H9 (cell line): ENCODE measurements at regions not wholly inside any gene's neighbourhood (a gene's known extent, or its start where the extent isn't known, plus 50 kb on each side); places are given as distances from the start of the nearest gene placed in this dataset.

Experiments
- DNase-seq: peaks from one replicate; pipeline ENCODE4 v3.0.0-alpha.2; 2017
- H2AFZ ChIP-seq: one replicate; pipeline ENCODE4 v1.6.1; 2013; ENCODE audit warnings: mild to moderate bottlenecking, low read length, control low read depth, moderate library complexity
- H2AK5ac ChIP-seq: 2 replicates; pipeline ENCODE4 v1.6.1; 2013; ENCODE audit warnings: low read length, control low read depth, mixed read lengths; ENCODE audit not compliant: insufficient read length
- H2BK120ac ChIP-seq: one replicate; pipeline ENCODE4 v1.6.1; 2013; ENCODE audit warnings: low read depth, mild to moderate bottlenecking, low read length, control low read depth, inconsistent platforms; ENCODE audit not compliant: poor library complexity, severe bottlenecking
- H2BK12ac ChIP-seq: 2 replicates; pipeline ENCODE4 v1.6.1; 2013; ENCODE audit warnings: low read length, control low read depth, mixed read lengths, low read depth; ENCODE audit not compliant: insufficient read length
- H2BK15ac ChIP-seq: 2 replicates; pipeline ENCODE4 v1.6.1; 2013; ENCODE audit warnings: low read depth, low read length, control low read depth
- H2BK20ac ChIP-seq: one replicate; pipeline ENCODE4 v1.6.1; 2013; ENCODE audit warnings: low read depth, mild to moderate bottlenecking, low read length, control low read depth, inconsistent platforms; ENCODE audit not compliant: poor library complexity, severe bottlenecking
- H2BK5ac ChIP-seq: 2 replicates; pipeline ENCODE4 v1.6.1; 2013; ENCODE audit warnings: low read length, control low read depth, mixed read lengths; ENCODE audit not compliant: insufficient read length
- H3K14ac ChIP-seq: 2 replicates; pipeline ENCODE4 v1.6.1; 2013; ENCODE audit warnings: low read length, control low read depth; ENCODE audit not compliant: insufficient read depth
- H3K18ac ChIP-seq: 2 replicates; pipeline ENCODE4 v1.6.1; 2013; ENCODE audit warnings: low read depth, mild to moderate bottlenecking, mixed read lengths, low read length, control low read depth; ENCODE audit not compliant: insufficient read length
- H3K23ac ChIP-seq: 2 replicates; pipeline ENCODE4 v1.6.1; 2013; ENCODE audit warnings: low read length, control low read depth, mixed read lengths, low read depth; ENCODE audit not compliant: insufficient read length
- H3K23me2 ChIP-seq: 2 replicates; pipeline ENCODE4 v1.6.1; 2013; ENCODE audit warnings: low read depth, mild to moderate bottlenecking, mixed read lengths, low read length, control low read depth; ENCODE audit not compliant: insufficient read length, poor library complexity, severe bottlenecking
- H3K27ac ChIP-seq: 2 replicates; pipeline ENCODE4 v1.5.1; 2013; ENCODE audit warnings: low read length, control low read depth, mixed read lengths, low read depth; ENCODE audit not compliant: insufficient read length
- H3K27me3 ChIP-seq: 2 replicates; pipeline ENCODE4 v1.6.1; 2013; ENCODE audit warnings: low read length, control low read depth, inconsistent platforms; ENCODE audit not compliant: insufficient read depth
- H3K4ac ChIP-seq: 2 replicates; pipeline ENCODE4 v1.6.1; 2013; ENCODE audit warnings: low read depth, mild to moderate bottlenecking, control low read depth, inconsistent platforms, low read length, moderate library complexity
- H3K4me1 ChIP-seq: 2 replicates; pipeline ENCODE4 v1.6.1; 2013; ENCODE audit warnings: low read length, control low read depth, inconsistent platforms; ENCODE audit not compliant: insufficient read depth
- H3K4me2 ChIP-seq: 2 replicates; pipeline ENCODE4 v1.6.1; 2013; ENCODE audit warnings: low read length, control low read depth, mixed read lengths; ENCODE audit not compliant: insufficient read length, insufficient read depth
- H3K56ac ChIP-seq: 2 replicates; pipeline ENCODE4 v1.6.1; 2013; ENCODE audit warnings: low read depth, mild to moderate bottlenecking, mixed read lengths, low read length, control low read depth; ENCODE audit not compliant: insufficient read length
- H3K79me1 ChIP-seq: 2 replicates; pipeline ENCODE4 v1.6.1; 2013; ENCODE audit warnings: low read depth, mild to moderate bottlenecking, moderate library complexity, low read length, control low read depth, inconsistent platforms; ENCODE audit not compliant: insufficient read depth, poor library complexity, severe bottlenecking
- H3K79me2 ChIP-seq: 2 replicates; pipeline ENCODE4 v1.6.1; 2013; ENCODE audit warnings: low read length, control low read depth, inconsistent platforms; ENCODE audit not compliant: insufficient read depth
- H3K9ac ChIP-seq: 2 replicates; pipeline ENCODE4 v1.6.1; 2013; ENCODE audit warnings: low read length, control low read depth, mixed read lengths; ENCODE audit not compliant: insufficient read length; ENCODE audit errors: extremely low read depth
- H3K9me3 ChIP-seq: one replicate; pipeline ENCODE4 v1.6.1; 2013; ENCODE audit warnings: low read depth, low read length, inconsistent platforms; ENCODE audit not compliant: control insufficient read depth
- H3T11ph ChIP-seq: one replicate; pipeline ENCODE4 v1.6.1; 2013; ENCODE audit warnings: mild to moderate bottlenecking, low read length, control low read depth, inconsistent platforms
- H4K20me1 ChIP-seq: one replicate; pipeline ENCODE4 v1.6.1; 2013; ENCODE audit not compliant: control insufficient read depth, insufficient read length, insufficient read depth
- H4K5ac ChIP-seq: 2 replicates; pipeline ENCODE4 v1.6.1; 2013; ENCODE audit warnings: low read depth, mild to moderate bottlenecking, mixed read lengths, low read length, control low read depth; ENCODE audit not compliant: insufficient read length
- H4K8ac ChIP-seq: replicated peaks from 2 replicates; pipeline ENCODE4 v1.6.1; 2013; ENCODE audit warnings: low read length, control low read depth, mixed read lengths, low read depth; ENCODE audit not compliant: insufficient read length
- H4K91ac ChIP-seq: 2 replicates; pipeline ENCODE4 v1.6.1; 2013; ENCODE audit warnings: low read depth, mild to moderate bottlenecking, moderate library complexity, mixed read lengths, low read length, control low read depth; ENCODE audit not compliant: insufficient read length
- H3K27ac Mint-ChIP-seq, 3 experiments: 2 replicates in 2 of 3; 3 replicates in 1 of 3; pipeline ENCODE4 v1.8.0; 2020 to 2021; ENCODE audit warnings: mixed read lengths in 3 of 3, mild to moderate bottlenecking in 1 of 3, moderate library complexity in 1 of 3
- H3K27me3 Mint-ChIP-seq: 2 replicates; pipeline ENCODE4 v1.8.0; 2021; ENCODE audit warnings: low read depth, mild to moderate bottlenecking, moderate library complexity, mixed read lengths
- H3K36me3 Mint-ChIP-seq, 3 experiments: 2 replicates in 2 of 3; 3 replicates in 1 of 3; pipeline ENCODE4 v1.8.0; 2020 to 2021; ENCODE audit warnings: low read depth in 3 of 3, mixed read lengths in 3 of 3; ENCODE audit not compliant: insufficient read depth in 1 of 3
- H3K4me1 Mint-ChIP-seq, 2 experiments: 2 replicates each; pipeline ENCODE4 v1.8.0; 2020; ENCODE audit warnings: mixed read lengths in 2 of 2
- H3K4me3 Mint-ChIP-seq, 2 experiments: 2 replicates in 1 of 2; 3 replicates in 1 of 2; pipeline ENCODE4 v1.8.0; 2020 to 2021; ENCODE audit warnings: mild to moderate bottlenecking in 2 of 2, mixed read lengths in 2 of 2, moderate library complexity in 1 of 2
- H3K9me3 Mint-ChIP-seq, 2 experiments: 2 replicates in 1 of 2; 3 replicates in 1 of 2; pipeline ENCODE4 v1.8.0; 2020; ENCODE audit warnings: mild to moderate bottlenecking in 2 of 2, mixed read lengths in 2 of 2, moderate library complexity in 1 of 2
- WGBS: extraction: QIAGEN DNeasy Blood & Tissue Kit; methylation state at CpG from one replicate; pipeline ENCODE4 v1.1.7; 2013; ENCODE audit warnings: missing lambda C conversion rate, low lambda C conversion rate, mixed read lengths; ENCODE audit not compliant: insufficient read length; ENCODE audit errors: extremely low coverage; 5-methylcytosine and 5-hydroxymethylcytosine counted together
- TF ChIP-seq, protein P1 (sequence below): fragments of 200-600 bp; sonication (generic); conservative IDR thresholded peaks from 3 replicates; pipeline ENCODE4 v1.8.0; 2021; ENCODE audit warnings: antibody characterized with exemption, mild to moderate bottlenecking

DNA sequence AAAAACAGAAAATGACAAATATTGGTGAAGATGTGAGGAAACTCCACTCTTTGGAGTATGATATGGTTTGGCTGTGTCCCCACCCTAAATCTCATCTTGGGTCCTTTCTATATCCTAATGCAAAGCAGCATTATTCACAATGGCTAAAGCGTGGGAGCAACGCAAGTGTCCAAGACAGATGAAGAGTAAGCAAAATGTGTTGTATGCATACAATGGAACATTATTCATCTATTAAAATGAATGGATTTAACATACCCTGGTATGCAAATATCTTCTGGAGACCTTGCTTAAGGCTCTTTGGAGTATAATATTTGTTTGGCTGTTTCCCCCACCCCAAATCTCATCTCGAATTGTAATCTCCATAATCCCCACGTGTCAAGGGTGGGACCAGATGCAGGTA lies 839.8 kb upstream of the POM121L12 start:
- DNase-seq: no peak
- Histone ChIP-seq H3K79me1 (no peaks in the 10 kb centered on the region), H3K23me2 (no peaks in the 10 kb centered on the region), H2BK15ac (no peak overlapping the region), H2BK20ac (no peak overlapping the region), H3K27me3 (no peaks in the 10 kb centered on the region), H3K56ac (no peak overlapping the region), H3T11ph (no peak overlapping the region), H2AK5ac (no peak overlapping the region), H2BK120ac (no peak overlapping the region), H3K9me3 (no peaks in the 10 kb centered on the region), H4K5ac (no peak overlapping the region), H3K4me2 (no peak overlapping the region), H3K18ac (no peak overlapping the region), H3K4ac (no peak overlapping the region), H2BK12ac (no peak overlapping the region), H2AFZ (no peak overlapping the region), H4K8ac (no peak overlapping the region), H3K4me1 (no peaks in the 10 kb centered on the region), H3K23ac (no peak overlapping the region), H3K9ac (no peak overlapping the region), H4K91ac (no peak overlapping the region), H4K20me1 (no peaks in the 10 kb centered on the region), H3K14ac (no peak overlapping the region), H2BK5ac (no peak overlapping the region), H3K79me2 (no peaks in the 10 kb centered on the region), H3K27ac (no peak overlapping the region)
- TF ChIP-seq, protein P1, sequence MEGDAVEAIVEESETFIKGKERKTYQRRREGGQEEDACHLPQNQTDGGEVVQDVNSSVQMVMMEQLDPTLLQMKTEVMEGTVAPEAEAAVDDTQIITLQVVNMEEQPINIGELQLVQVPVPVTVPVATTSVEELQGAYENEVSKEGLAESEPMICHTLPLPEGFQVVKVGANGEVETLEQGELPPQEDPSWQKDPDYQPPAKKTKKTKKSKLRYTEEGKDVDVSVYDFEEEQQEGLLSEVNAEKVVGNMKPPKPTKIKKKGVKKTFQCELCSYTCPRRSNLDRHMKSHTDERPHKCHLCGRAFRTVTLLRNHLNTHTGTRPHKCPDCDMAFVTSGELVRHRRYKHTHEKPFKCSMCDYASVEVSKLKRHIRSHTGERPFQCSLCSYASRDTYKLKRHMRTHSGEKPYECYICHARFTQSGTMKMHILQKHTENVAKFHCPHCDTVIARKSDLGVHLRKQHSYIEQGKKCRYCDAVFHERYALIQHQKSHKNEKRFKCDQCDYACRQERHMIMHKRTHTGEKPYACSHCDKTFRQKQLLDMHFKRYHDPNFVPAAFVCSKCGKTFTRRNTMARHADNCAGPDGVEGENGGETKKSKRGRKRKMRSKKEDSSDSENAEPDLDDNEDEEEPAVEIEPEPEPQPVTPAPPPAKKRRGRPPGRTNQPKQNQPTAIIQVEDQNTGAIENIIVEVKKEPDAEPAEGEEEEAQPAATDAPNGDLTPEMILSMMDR: no peak
- WGBS: no CpG with 5 or more reads among the region's 4 CpGs
- Mint-ChIP-seq H3K27ac (no peak overlapping the region), H3K27me3 (no peaks in the 10 kb centered on the region), H3K4me1 (no peaks in the 10 kb centered on the region), H3K36me3 (no peaks in the 10 kb centered on the region; a peak in 2 of 7 replicates), H3K9me3 (peaks cover 3 to 9% of the 10 kb centered on the region in 2 experiments; a peak in 4 of 5 replicates), H3K4me3 (no peak overlapping the region)
